Thyroid gland (tissue), 4 donors: ENCODE measurements at regions not wholly inside any gene's neighbourhood (a gene's known extent, or its start where the extent isn't known, plus 50 kb on each side); places are given as distances from the start of the nearest gene placed in this dataset.

Source experiments
- DNase-seq, 2 donors: peaks; one replicate each; pipeline ENCODE4 v3.0.0-alpha.2; 2019
- H3K27ac ChIP-seq, 3 donors: fragments of 200-600 bp; sonication (generic); 1 replicate in 2 of 3; 2 replicates in 1 of 3; pipeline ENCODE4 v1.5.1; 2016 to 2019; ENCODE audit warnings: mild to moderate bottlenecking in 1 of 3, moderate library complexity in 1 of 3
- H3K27me3 ChIP-seq: fragments of 200-600 bp; sonication (generic); one replicate; pipeline ENCODE4 v1.5.1; 2019
- H3K36me3 ChIP-seq, 2 donors: fragments of 200-600 bp; sonication (generic); one replicate each; pipeline ENCODE4 v1.5.1; 2016 to 2019
- H3K4me1 ChIP-seq, 2 donors: fragments of 200-600 bp; sonication (generic); one replicate each; pipeline ENCODE4 v1.5.1; 2017 to 2019
- H3K4me3 ChIP-seq, 3 donors: fragments of 200-600 bp; sonication (generic); replicated peaks in 1 of 3; 1 replicate in 2 of 3; 2 replicates in 1 of 3; pipeline ENCODE4 v1.5.1; 2016; ENCODE audit warnings: mild to moderate bottlenecking in 1 of 3
- H3K9me3 ChIP-seq: fragments of 200-600 bp; sonication (generic); one replicate; pipeline ENCODE4 v1.5.1; 2017
- CTCF ChIP-seq, 6 experiments: fragments of 200-600 bp in 3 of 6; fragments of 450-650 bp in 3 of 6; sonication (generic) in 3 of 6; IDR thresholded peaks; one replicate each; pipeline ENCODE4 v1.5.1; 2016 to 2019; ENCODE audit warnings: antibody characterized with exemption in 6 of 6, mild to moderate bottlenecking in 2 of 6, inconsistent platforms in 1 of 6, moderate library complexity in 1 of 6
- POLR2A ChIP-seq, 2 donors: fragments of 450-650 bp; IDR thresholded peaks; one replicate each; pipeline ENCODE4 v1.6.1; 2017; ENCODE audit warnings: antibody characterized with exemption in 2 of 2, mild to moderate bottlenecking in 2 of 2, moderate library complexity in 1 of 2
- WGBS, 2 donors: methylation state at CpG; one replicate each; pipeline ENCODE4 v1.1.5; 2017; 5-methylcytosine and 5-hydroxymethylcytosine counted together
- intact Hi-C: fragments of 100-400 bp; cut with DNase I; formaldehyde crosslinking; loops from one replicate; pipeline ENCODE4 v1.15.1; 2023

- 34 to 76% methylated on average over 2 of the region's 2 CpGs for WGBS, 2 donors
- Histone ChIP-seq H3K9me3 (no peaks in the 10 kb centered on the region), H3K36me3 (no peaks in the 10 kb centered on the region), H3K27me3 (no peaks in the 10 kb centered on the region), H3K27ac (no peak overlapping the region), H3K4me1 (no peaks in the 10 kb centered on the region), H3K4me3 (no peak overlapping the region)
- intact Hi-C loops = no loop called here
- no peak for DNase-seq
- TF ChIP-seq CTCF (IDR thresholded peaks at IDR 0.05) (no peak), POLR2A (IDR thresholded peaks at IDR 0.05) (no peak)
Observed at GRCh38 chr10:63920926-63921325, 399.7 kb downstream of the REEP3 start.

- H3K36me3 ChIP-seq = no peaks in the 10 kb centered on the region
- no peaks in the 10 kb centered on the region for H3K4me1 ChIP-seq
- no peak overlapping the region for H3K27ac ChIP-seq
- no peaks in the 10 kb centered on the region for H3K27me3 ChIP-seq
- H3K4me3 ChIP-seq = no peak overlapping the region
- DNase-seq = no peak
- TF ChIP-seq POLR2A (IDR thresholded peaks at IDR 0.05) (no peak), CTCF (IDR thresholded peaks at IDR 0.05) (no peak)
- intact Hi-C loops = no loop called here
- 59 to 66% methylated on average over 4 of the region's 4 CpGs for WGBS, 2 donors
- H3K9me3 ChIP-seq = no peaks in the 10 kb centered on the region
Observed at GRCh38 chr10:63921908-63922467, 400.8 kb downstream of the REEP3 start.

GRCh38 chr10:63922468-63923284 lies 401.5 kb downstream of the REEP3 start:
- intact Hi-C loops = no loop called here
- no peaks in the 10 kb centered on the region for H3K27me3 ChIP-seq
- no peaks in the 10 kb centered on the region for H3K4me1 ChIP-seq
- H3K36me3 ChIP-seq = no peaks in the 10 kb centered on the region
- WGBS, 2 donors = 47 to 61% methylated on average over 6 of the region's 6 CpGs
- no peak overlapping the region for H3K4me3 ChIP-seq
- no peak for TF ChIP-seq CTCF (IDR thresholded peaks at IDR 0.05)
- no peak for TF ChIP-seq POLR2A (IDR thresholded peaks at IDR 0.05)
- H3K27ac ChIP-seq = no peak overlapping the region
- DNase-seq = no peak
- no peaks in the 10 kb centered on the region for H3K9me3 ChIP-seq

GRCh38 chr10:63929831-63930467 lies 408.7 kb downstream of the REEP3 start:
- DNase-seq = peak in 1 of 2 donors; percentile 3
- H3K27ac ChIP-seq = no peak overlapping the region
- WGBS, 2 donors = 71 to 84% methylated on average over 4 of the region's 4 CpGs

More at GRCh38 chr10:63929831-63930467, 408.7 kb downstream of the REEP3 start:
- Histone ChIP-seq H3K36me3 (no peaks in the 10 kb centered on the region), H3K9me3 (no peaks in the 10 kb centered on the region), H3K4me3 (no peak overlapping the region), H3K4me1 (no peaks in the 10 kb centered on the region), H3K27me3 (no peaks in the 10 kb centered on the region)
- no peak for TF ChIP-seq CTCF (IDR thresholded peaks at IDR 0.05)
- no peak for TF ChIP-seq POLR2A (IDR thresholded peaks at IDR 0.05)
- intact Hi-C loops = no loop called here
